ENCODE measurements at regions not wholly inside any gene's neighbourhood (a gene's known extent, or its start where the extent isn't known, plus 50 kb on each side); places are given as distances from the start of the nearest gene placed in this dataset.
A peak's percentile ranks its signal among the peaks of the same experiment; 100 is the strongest.

- intact Hi-C loops (cut with DNase I; ENCODE audit: low total_unique reads): no loop called here
- no peak for DNase-seq
- WGBS, 5 donors: 41 to 71% (median 57%) methylated on average over 6 of the region's 6 CpGs
- H3K36me3 ChIP-seq: no peaks in the 10 kb centered on the region
- H3K4me3 ChIP-seq: no peak overlapping the region
- H3K9me3 ChIP-seq: no peaks in the 10 kb centered on the region
- H3K27ac ChIP-seq: no peak overlapping the region
- H3K27me3 ChIP-seq: peaks cover 0 to 20% (median 0%) of the 10 kb centered on the region in 3 donors
- H3K4me1 ChIP-seq: no peaks in the 10 kb centered on the region
- TF ChIP-seq CTCF (IDR thresholded peaks at IDR 0.05): no peak
- TF ChIP-seq EP300 (IDR thresholded peaks at IDR 0.05): no peak
- TF ChIP-seq POLR2AphosphoS5 (IDR thresholded peaks at IDR 0.05): no peak
- TF ChIP-seq POLR2A (IDR thresholded peaks at IDR 0.05): no peak
Observed at GRCh38 chr14:101223127-101223526, 319.6 kb upstream of the RTL1 start.

GRCh38 chr14:101223561-101224162, 320.1 kb upstream of the RTL1 start:
- H3K9me3 ChIP-seq: no peaks in the 10 kb centered on the region
- DNase-seq: no peak
- no peak overlapping the region for H3K27ac ChIP-seq
- no peak overlapping the region for H3K4me3 ChIP-seq
- 81 to 89% (median 85%) methylated on average over 10 of the region's 10 CpGs for WGBS, 5 donors
- intact Hi-C loops (cut with DNase I; ENCODE audit: low total_unique reads): no loop called here
- TF ChIP-seq EP300 (IDR thresholded peaks at IDR 0.05) (no peak), CTCF (IDR thresholded peaks at IDR 0.05) (no peak), POLR2A (IDR thresholded peaks at IDR 0.05) (no peak), POLR2AphosphoS5 (IDR thresholded peaks at IDR 0.05) (no peak)
- H3K4me1 ChIP-seq: no peaks in the 10 kb centered on the region
- no peaks in the 10 kb centered on the region for H3K36me3 ChIP-seq
- peaks cover 0 to 20% (median 0%) of the 10 kb centered on the region in 3 donors for H3K27me3 ChIP-seq

GRCh38 chr14:101224356-101225156, 321.0 kb upstream of the RTL1 start:
- 64 to 72% (median 68%) methylated on average over 14 to 22 of the region's 22 CpGs for WGBS, 5 donors
- Histone ChIP-seq H3K4me1 (no peaks in the 10 kb centered on the region), H3K27ac (no peak overlapping the region), H3K36me3 (no peaks in the 10 kb centered on the region), H3K9me3 (no peaks in the 10 kb centered on the region), H3K27me3 (peaks cover 0 to 20% (median 0%) of the 10 kb centered on the region in 3 donors), H3K4me3 (no peak overlapping the region)
- peak in 1 of 2 donors; percentile 86 for DNase-seq
- TF ChIP-seq CTCF (IDR thresholded peaks at IDR 0.05): no peak
- no peak for TF ChIP-seq POLR2AphosphoS5 (IDR thresholded peaks at IDR 0.05)
- TF ChIP-seq POLR2A (IDR thresholded peaks at IDR 0.05): no peak
- no peak for TF ChIP-seq EP300 (IDR thresholded peaks at IDR 0.05)
- intact Hi-C loops (cut with DNase I; ENCODE audit: low total_unique reads): no loop called here

GRCh38 chr14:101225157-101226152, 321.9 kb upstream of the RTL1 start:
- WGBS, 5 donors: 56 to 63% (median 58%) methylated on average over 10 to 28 of the region's 28 CpGs
- TF ChIP-seq CTCF (IDR thresholded peaks at IDR 0.05): no peak
- TF ChIP-seq POLR2A (IDR thresholded peaks at IDR 0.05): no peak
- TF ChIP-seq EP300 (IDR thresholded peaks at IDR 0.05): no peak
- no peak for TF ChIP-seq POLR2AphosphoS5 (IDR thresholded peaks at IDR 0.05)
- Histone ChIP-seq H3K27ac (no peak overlapping the region), H3K4me3 (no peak overlapping the region), H3K36me3 (no peaks in the 10 kb centered on the region), H3K27me3 (peaks cover 0 to 20% (median 0%) of the 10 kb centered on the region in 3 donors), H3K9me3 (no peaks in the 10 kb centered on the region), H3K4me1 (no peaks in the 10 kb centered on the region)
- DNase-seq: peak in 1 of 2 donors; percentile 78
- intact Hi-C loops (cut with DNase I; ENCODE audit: low total_unique reads): no loop called here
